OCI-LY1 (cell line): ENCODE measurements at regions not wholly inside any gene's neighbourhood (a gene's known extent, or its start where the extent isn't known, plus 50 kb on each side); places are given as distances from the start of the nearest gene placed in this dataset.

ENCODE experiments used
- H2AFZ ChIP-seq: fragments of 200-600 bp; sonication (generic), shearing (Covaris generic); 2 replicates; pipeline ENCODE4 v1.6.0; 2014; ENCODE audit warnings: antibody characterized with exemption, mild to moderate bottlenecking, low read length
- H3F3A ChIP-seq: fragments of 200-600 bp; sonication (generic), shearing (Covaris generic); 2 replicates; pipeline ENCODE4 v1.6.0; 2014; ENCODE audit warnings: mild to moderate bottlenecking, antibody characterized with exemption, low read length, moderate library complexity; ENCODE audit not compliant: insufficient read depth
- H3K27ac ChIP-seq: fragments of 200-600 bp; sonication (generic); 2 replicates; pipeline ENCODE4 v1.5.1; 2014; ENCODE audit warnings: low read length, mixed run types, mild to moderate bottlenecking, low read depth; ENCODE audit not compliant: poor library complexity, severe bottlenecking
- H3K27me3 ChIP-seq: fragments of 200-600 bp; sonication (generic); 2 replicates; pipeline ENCODE4 v1.6.0; 2014; ENCODE audit warnings: antibody characterized with exemption, mild to moderate bottlenecking, low read length, moderate library complexity; ENCODE audit not compliant: insufficient read depth
- H3K36me3 ChIP-seq: fragments of 200-600 bp; sonication (generic); 2 replicates; pipeline ENCODE4 v1.6.1; 2014; ENCODE audit warnings: mild to moderate bottlenecking, antibody characterized with exemption, low read length, moderate library complexity, mixed read lengths; ENCODE audit not compliant: insufficient read depth
- H3K4me1 ChIP-seq: fragments of 200-600 bp; sonication (generic); 2 replicates; pipeline ENCODE4 v1.5.1; 2014; ENCODE audit warnings: mild to moderate bottlenecking, low read length, moderate library complexity; ENCODE audit not compliant: insufficient read depth, severe bottlenecking
- H3K4me2 ChIP-seq: fragments of 200-600 bp; sonication (generic), shearing (Covaris generic); 2 replicates; pipeline ENCODE4 v1.6.1; 2014; ENCODE audit warnings: low read length
- H3K4me3 ChIP-seq: fragments of 200-600 bp; sonication (generic); 2 replicates; pipeline ENCODE4 v1.5.1; 2014; ENCODE audit warnings: low read length, low read depth, mild to moderate bottlenecking, mixed read lengths; ENCODE audit not compliant: poor library complexity, severe bottlenecking
- H3K79me2 ChIP-seq: fragments of 200-600 bp; shearing (Covaris generic); 2 replicates; pipeline ENCODE4 v1.6.1; 2016; ENCODE audit warnings: mixed run types, low read length, mixed read lengths; ENCODE audit not compliant: insufficient read depth
- H3K9ac ChIP-seq: fragments of 200-600 bp; sonication (generic), shearing (Covaris generic); 2 replicates; pipeline ENCODE4 v1.6.1; 2014; ENCODE audit warnings: mild to moderate bottlenecking, low read length, mixed read lengths
- H3K9me2 ChIP-seq: fragments of 200-600 bp; sonication (generic), shearing (Covaris generic); 2 replicates; pipeline ENCODE4 v1.6.1; 2014; ENCODE audit warnings: low read depth, mild to moderate bottlenecking, low read length, mixed read lengths
- H3K9me3 ChIP-seq: fragments of 200-600 bp; shearing (Covaris generic); 2 replicates; pipeline ENCODE4 v1.6.1; 2014; ENCODE audit warnings: low read length, mixed read lengths
- H4K20me1 ChIP-seq: fragments of 200-600 bp; sonication (generic), shearing (Covaris generic); 2 replicates; pipeline ENCODE4 v1.6.0; 2016; ENCODE audit warnings: mild to moderate bottlenecking, low read length; ENCODE audit not compliant: insufficient read depth
- EZH2 ChIP-seq: fragments of 200-600 bp; sonication (generic), shearing (Covaris generic); IDR thresholded peaks from 2 replicates; pipeline ENCODE4 v1.8.0; 2017; ENCODE audit warnings: borderline replicate concordance, mixed run types, mild to moderate bottlenecking, antibody characterized with exemption, low read length, moderate library complexity, mixed read lengths
- TF ChIP-seq, protein P1 (sequence below): fragments of 200-600 bp; sonication (generic), shearing (Covaris generic); IDR thresholded peaks from 2 replicates; pipeline ENCODE4 v1.5.1; 2017; ENCODE audit warnings: mild to moderate bottlenecking, antibody characterized with exemption, low read length, moderate library complexity, mixed read lengths

DNA sequence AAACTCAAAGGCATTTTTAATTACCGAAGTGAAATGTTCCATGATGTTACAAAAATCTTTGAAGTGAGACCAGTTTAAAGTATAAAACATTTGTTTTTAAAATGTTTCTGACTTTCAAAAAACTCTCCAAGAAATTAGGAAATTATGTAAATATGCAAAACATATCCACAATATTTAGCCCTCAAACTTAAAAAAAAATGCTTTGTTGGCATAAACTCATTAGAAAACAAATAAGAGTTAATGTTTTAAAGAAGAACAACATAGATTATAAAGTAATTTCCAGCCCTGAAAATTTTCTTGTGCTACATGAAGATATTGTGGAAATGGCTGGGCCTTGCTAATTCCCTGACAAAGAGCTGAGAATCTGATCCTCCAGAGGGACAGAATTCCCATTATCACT is 199.7 kb upstream of the STARD13 start:
- Histone ChIP-seq H2AFZ (no peak overlapping the region), H3K4me2 (no peak overlapping the region), H3K9me3 (no peaks in the 10 kb centered on the region), H3K36me3 (no peaks in the 10 kb centered on the region), H3K79me2 (no peaks in the 10 kb centered on the region), H3K4me3 (no peak overlapping the region), H3K27me3 (no peaks in the 10 kb centered on the region), H3K9ac (no peak overlapping the region), H3K9me2 (no peaks in the 10 kb centered on the region), H3K4me1 (no peaks in the 10 kb centered on the region), H4K20me1 (no peaks in the 10 kb centered on the region), H3F3A (no peaks in the 10 kb centered on the region), H3K27ac (no peak overlapping the region)
- TF ChIP-seq, protein P1, sequence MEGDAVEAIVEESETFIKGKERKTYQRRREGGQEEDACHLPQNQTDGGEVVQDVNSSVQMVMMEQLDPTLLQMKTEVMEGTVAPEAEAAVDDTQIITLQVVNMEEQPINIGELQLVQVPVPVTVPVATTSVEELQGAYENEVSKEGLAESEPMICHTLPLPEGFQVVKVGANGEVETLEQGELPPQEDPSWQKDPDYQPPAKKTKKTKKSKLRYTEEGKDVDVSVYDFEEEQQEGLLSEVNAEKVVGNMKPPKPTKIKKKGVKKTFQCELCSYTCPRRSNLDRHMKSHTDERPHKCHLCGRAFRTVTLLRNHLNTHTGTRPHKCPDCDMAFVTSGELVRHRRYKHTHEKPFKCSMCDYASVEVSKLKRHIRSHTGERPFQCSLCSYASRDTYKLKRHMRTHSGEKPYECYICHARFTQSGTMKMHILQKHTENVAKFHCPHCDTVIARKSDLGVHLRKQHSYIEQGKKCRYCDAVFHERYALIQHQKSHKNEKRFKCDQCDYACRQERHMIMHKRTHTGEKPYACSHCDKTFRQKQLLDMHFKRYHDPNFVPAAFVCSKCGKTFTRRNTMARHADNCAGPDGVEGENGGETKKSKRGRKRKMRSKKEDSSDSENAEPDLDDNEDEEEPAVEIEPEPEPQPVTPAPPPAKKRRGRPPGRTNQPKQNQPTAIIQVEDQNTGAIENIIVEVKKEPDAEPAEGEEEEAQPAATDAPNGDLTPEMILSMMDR, result no peak
- TF ChIP-seq EZH2, result no peak

DNA sequence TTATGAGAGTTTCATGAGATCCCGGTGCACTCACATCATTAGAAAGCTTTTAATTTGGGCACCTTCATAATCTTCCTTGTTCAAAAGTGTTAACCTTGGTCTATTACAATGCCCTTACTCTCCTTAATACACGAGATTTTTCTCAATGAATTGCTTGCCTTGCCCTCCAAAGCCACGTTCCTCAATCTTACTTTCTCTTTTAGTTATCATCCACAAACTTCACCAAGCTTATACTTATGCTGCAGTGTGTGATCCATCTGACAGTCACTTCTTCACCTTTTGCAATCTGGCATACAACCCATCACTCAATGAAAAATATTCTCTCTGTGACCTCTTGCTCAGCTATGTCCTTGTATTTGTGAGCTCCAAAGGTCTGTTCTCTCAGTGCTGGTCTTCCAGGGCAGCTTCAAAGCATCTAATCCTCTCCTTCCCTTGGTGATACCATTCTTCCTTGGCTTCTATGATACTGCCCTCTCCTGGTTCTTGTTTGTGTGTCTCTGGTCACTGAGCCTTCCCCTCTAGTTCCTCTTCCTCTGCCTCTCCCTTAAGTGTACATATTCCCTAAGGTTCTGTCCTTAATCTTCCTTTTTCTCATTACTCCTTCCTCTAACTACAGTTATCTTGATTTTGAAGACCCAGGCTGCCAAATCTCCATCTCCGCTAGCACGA is 202.2 kb upstream of the STARD13 start:
- H3K4me1 ChIP-seq, result peaks cover 8% of the 10 kb centered on the region
- no peaks in the 10 kb centered on the region for H3K79me2 ChIP-seq
- H3K27me3 ChIP-seq, result no peaks in the 10 kb centered on the region
- no peak overlapping the region for H3K9ac ChIP-seq
- H3K4me3 ChIP-seq, result no peak overlapping the region
- no peak overlapping the region for H3K27ac ChIP-seq
- H3K9me3 ChIP-seq, result no peaks in the 10 kb centered on the region
- no peak overlapping the region for H3K4me2 ChIP-seq
- no peaks in the 10 kb centered on the region for H3F3A ChIP-seq
- TF ChIP-seq, protein P1, result peak; percentile 31; the same call in 1 of the 2 replicates
- no peak for TF ChIP-seq EZH2
- no peak overlapping the region for H2AFZ ChIP-seq
- H3K36me3 ChIP-seq, result no peaks in the 10 kb centered on the region
- no peaks in the 10 kb centered on the region for H3K9me2 ChIP-seq
- no peaks in the 10 kb centered on the region for H4K20me1 ChIP-seq

DNA sequence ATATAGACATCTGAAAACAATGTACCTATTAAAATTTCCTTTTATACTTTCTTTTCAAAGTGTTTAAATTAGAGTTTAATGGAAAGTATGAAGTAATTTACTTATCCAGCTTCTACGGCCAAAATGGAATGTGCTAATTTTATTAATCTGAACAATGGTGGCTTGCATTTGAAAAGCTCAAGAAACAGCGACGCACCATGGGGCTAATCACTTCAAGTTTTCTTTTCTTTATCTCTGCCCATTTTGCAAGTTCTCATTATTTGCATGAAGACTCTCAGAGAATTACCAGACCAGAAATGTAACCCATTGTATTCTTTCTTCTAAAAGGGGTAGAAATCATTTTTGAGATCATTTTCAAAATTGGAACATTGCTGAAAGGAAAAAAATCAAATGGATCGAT is 204.0 kb upstream of the STARD13 start:
- H3K4me3 ChIP-seq, result no peak overlapping the region
- H4K20me1 ChIP-seq, result no peaks in the 10 kb centered on the region
- H3K9ac ChIP-seq, result no peak overlapping the region
- no peak overlapping the region for H3K27ac ChIP-seq
- H2AFZ ChIP-seq, result no peak overlapping the region
- H3K4me2 ChIP-seq, result no peak overlapping the region
- TF ChIP-seq EZH2, result no peak
- TF ChIP-seq, protein P1, result no peak
- H3K4me1 ChIP-seq, result peaks cover 10% of the 10 kb centered on the region
- H3K79me2 ChIP-seq, result no peaks in the 10 kb centered on the region
- no peaks in the 10 kb centered on the region for H3K27me3 ChIP-seq
- H3K9me3 ChIP-seq, result no peaks in the 10 kb centered on the region
- H3F3A ChIP-seq, result no peaks in the 10 kb centered on the region
- no peaks in the 10 kb centered on the region for H3K9me2 ChIP-seq
- H3K36me3 ChIP-seq, result no peaks in the 10 kb centered on the region
